PFSK-1 (cell line): ENCODE measurements at regions not wholly inside any gene's neighbourhood (a gene's known extent, or its start where the extent isn't known, plus 50 kb on each side); places are given as distances from the start of the nearest gene placed in this dataset.

Experiments used
- FOXP2 ChIP-seq: optimal IDR thresholded peaks from 2 replicates; pipeline ENCODE3; 2011; ENCODE audit warnings: borderline replicate concordance, control low read depth, inconsistent platforms; ENCODE audit not compliant: insufficient read depth; ENCODE audit errors: extremely low read length, extremely low read depth
- POLR2AphosphoS5 ChIP-seq: IDR thresholded peaks from 2 replicates; pipeline ENCODE4 v1.6.1; 2012; ENCODE audit warnings: low read depth, mild to moderate bottlenecking, control low read depth, low read length, moderate library complexity
- SIN3A ChIP-seq: IDR thresholded peaks from 2 replicates; pipeline ENCODE4 v1.6.1; 2012; ENCODE audit warnings: mild to moderate bottlenecking, low read length, moderate library complexity, borderline replicate concordance; ENCODE audit not compliant: insufficient read depth
- TAF1 ChIP-seq: IDR thresholded peaks from 2 replicates; pipeline ENCODE4 v1.6.1; 2012; ENCODE audit warnings: low read length, control low read depth, borderline replicate concordance; ENCODE audit not compliant: insufficient read depth
- TF ChIP-seq, protein P1 (sequence below), 2 experiments: IDR thresholded peaks; 2 replicates each; pipeline versions ENCODE4 v1.6.1 to v1.8.0; 2011 to 2012; ENCODE audit warnings: low read depth in 2 of 2, low read length in 2 of 2, control low read depth in 1 of 2, inconsistent platforms in 1 of 2, mild to moderate bottlenecking in 1 of 2, moderate library complexity in 1 of 2; ENCODE audit not compliant: insufficient read depth in 1 of 2

DNA sequence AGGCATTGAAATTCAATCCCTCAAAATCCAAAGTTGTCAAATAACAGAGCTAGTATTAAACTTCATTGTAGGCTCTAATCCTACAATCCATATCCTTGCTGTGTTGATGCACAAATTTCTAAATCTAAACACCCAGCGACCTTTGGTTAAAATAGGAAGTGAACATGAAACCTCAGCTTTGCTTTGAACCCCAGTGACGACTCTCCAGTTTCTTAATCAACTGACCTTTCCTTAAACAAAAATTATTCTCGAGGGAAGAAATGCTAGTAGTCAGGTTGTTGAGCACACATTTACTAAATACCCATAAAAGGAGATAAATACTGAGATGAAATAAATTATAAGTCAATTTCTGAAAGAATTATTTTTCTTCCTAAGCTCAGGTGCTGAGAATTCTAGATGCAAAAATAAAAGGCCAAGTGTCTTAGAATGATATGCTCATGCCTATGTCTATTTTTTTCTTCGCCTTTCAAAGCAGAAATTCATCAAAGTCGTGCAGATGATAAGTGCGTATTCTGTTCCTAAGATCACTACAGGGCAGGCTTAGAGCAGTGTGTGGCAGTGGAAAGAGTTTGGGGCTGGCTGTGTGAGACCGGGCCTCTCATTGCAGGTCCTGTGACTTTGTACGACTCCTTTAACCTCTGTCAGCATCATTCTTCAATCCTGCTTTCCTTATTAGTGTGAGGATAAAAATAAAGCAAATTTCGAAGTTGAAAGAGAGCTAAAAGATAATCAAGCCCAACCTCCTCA, 208.7 kb downstream of the PRL start:
- TF ChIP-seq SIN3A (no peak), FOXP2 (no peak), TAF1 (no peak), POLR2AphosphoS5 (no peak)
- TF ChIP-seq, protein P1, sequence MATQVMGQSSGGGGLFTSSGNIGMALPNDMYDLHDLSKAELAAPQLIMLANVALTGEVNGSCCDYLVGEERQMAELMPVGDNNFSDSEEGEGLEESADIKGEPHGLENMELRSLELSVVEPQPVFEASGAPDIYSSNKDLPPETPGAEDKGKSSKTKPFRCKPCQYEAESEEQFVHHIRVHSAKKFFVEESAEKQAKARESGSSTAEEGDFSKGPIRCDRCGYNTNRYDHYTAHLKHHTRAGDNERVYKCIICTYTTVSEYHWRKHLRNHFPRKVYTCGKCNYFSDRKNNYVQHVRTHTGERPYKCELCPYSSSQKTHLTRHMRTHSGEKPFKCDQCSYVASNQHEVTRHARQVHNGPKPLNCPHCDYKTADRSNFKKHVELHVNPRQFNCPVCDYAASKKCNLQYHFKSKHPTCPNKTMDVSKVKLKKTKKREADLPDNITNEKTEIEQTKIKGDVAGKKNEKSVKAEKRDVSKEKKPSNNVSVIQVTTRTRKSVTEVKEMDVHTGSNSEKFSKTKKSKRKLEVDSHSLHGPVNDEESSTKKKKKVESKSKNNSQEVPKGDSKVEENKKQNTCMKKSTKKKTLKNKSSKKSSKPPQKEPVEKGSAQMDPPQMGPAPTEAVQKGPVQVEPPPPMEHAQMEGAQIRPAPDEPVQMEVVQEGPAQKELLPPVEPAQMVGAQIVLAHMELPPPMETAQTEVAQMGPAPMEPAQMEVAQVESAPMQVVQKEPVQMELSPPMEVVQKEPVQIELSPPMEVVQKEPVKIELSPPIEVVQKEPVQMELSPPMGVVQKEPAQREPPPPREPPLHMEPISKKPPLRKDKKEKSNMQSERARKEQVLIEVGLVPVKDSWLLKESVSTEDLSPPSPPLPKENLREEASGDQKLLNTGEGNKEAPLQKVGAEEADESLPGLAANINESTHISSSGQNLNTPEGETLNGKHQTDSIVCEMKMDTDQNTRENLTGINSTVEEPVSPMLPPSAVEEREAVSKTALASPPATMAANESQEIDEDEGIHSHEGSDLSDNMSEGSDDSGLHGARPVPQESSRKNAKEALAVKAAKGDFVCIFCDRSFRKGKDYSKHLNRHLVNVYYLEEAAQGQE (IDR thresholded peaks at IDR 0.05; ENCODE audit: insufficient read depth in 1 of 2, low read depth in 2 of 2, low read length in 2 of 2): no peak

- TF ChIP-seq SIN3A: no peak
- TF ChIP-seq POLR2AphosphoS5: no peak
- TF ChIP-seq FOXP2: no peak
- TF ChIP-seq, protein P1 (IDR thresholded peaks at IDR 0.05; ENCODE audit: insufficient read depth in 1 of 2, low read depth in 2 of 2, low read length in 2 of 2): no peak
- no peak for TF ChIP-seq TAF1
These were observed 205.3 kb downstream of the PRL start for GRCh38 chr6:22091424-22091948.

GRCh38 chr6:22095836-22096235, 201.0 kb downstream of the PRL start:
- no peak for TF ChIP-seq FOXP2
- TF ChIP-seq, protein P1 (IDR thresholded peaks at IDR 0.05; ENCODE audit: insufficient read depth in 1 of 2, low read depth in 2 of 2, low read length in 2 of 2): no peak
- TF ChIP-seq POLR2AphosphoS5: no peak
- no peak for TF ChIP-seq SIN3A
- TF ChIP-seq TAF1: no peak

GRCh38 chr6:22098601-22099031, 198.2 kb downstream of the PRL start:
- TF ChIP-seq SIN3A (no peak), FOXP2 (no peak), POLR2AphosphoS5 (no peak), TAF1 (no peak)
- TF ChIP-seq, protein P1 (IDR thresholded peaks at IDR 0.05; ENCODE audit: insufficient read depth in 1 of 2, low read depth in 2 of 2, low read length in 2 of 2): no peak
